Limb (tissue), 2 donors: ENCODE measurements at regions not wholly inside any gene's neighbourhood (a gene's known extent, or its start where the extent isn't known, plus 50 kb on each side); places are given as distances from the start of the nearest gene placed in this dataset.

ENCODE experiments used
- DNase-seq, 2 donors: peaks; one replicate each; pipeline ENCODE4 v3.0.0-alpha.2; 2016; ENCODE audit errors: extremely low spot score in 2 of 2

- DNase-seq, result no peak
These were observed 528.4 kb upstream of the SPHKAP start for GRCh38 chr2:228709788-228710371.

- no peak for DNase-seq
These were observed 526.4 kb upstream of the SPHKAP start for GRCh38 chr2:228707846-228708245.

- DNase-seq, result no peak
These were observed 523.8 kb upstream of the SPHKAP start for GRCh38 chr2:228705318-228705717.

GRCh38 chr2:228703152-228703551, 521.7 kb upstream of the SPHKAP start:
- no peak for DNase-seq

- no peak for DNase-seq
These were observed 520.0 kb upstream of the SPHKAP start for GRCh38 chr2:228701506-228701905.

GRCh38 chr2:228700638-228701037, 519.2 kb upstream of the SPHKAP start:
- no peak for DNase-seq

- no peak for DNase-seq
These were observed 518.4 kb upstream of the SPHKAP start for GRCh38 chr2:228699888-228700287.

GRCh38 chr2:228699400-228699799, 517.9 kb upstream of the SPHKAP start:
- no peak for DNase-seq

GRCh38 chr2:228698963-228699362, 517.5 kb upstream of the SPHKAP start:
- no peak for DNase-seq

GRCh38 chr2:228697456-228697855, 516.0 kb upstream of the SPHKAP start:
- no peak for DNase-seq

GRCh38 chr2:228690681-228691080, 509.2 kb upstream of the SPHKAP start:
- DNase-seq, result no peak

GRCh38 chr2:228689053-228689452, 507.6 kb upstream of the SPHKAP start:
- DNase-seq, result peak; percentile 32 to 76

- DNase-seq, result no peak
These were observed 506.6 kb upstream of the SPHKAP start for GRCh38 chr2:228688007-228688645.

GRCh38 chr2:228681979-228682378, 500.5 kb upstream of the SPHKAP start:
- no peak for DNase-seq

- peak in 1 of 2 donors; percentile 44 for DNase-seq
These were observed 499.9 kb upstream of the SPHKAP start for GRCh38 chr2:228681426-228681825.

GRCh38 chr2:228678110-228678509, 496.6 kb upstream of the SPHKAP start:
- DNase-seq, result no peak

- DNase-seq, result peak in 1 of 2 donors; percentile 61
These were observed 494.2 kb upstream of the SPHKAP start for GRCh38 chr2:228675646-228676045.

GRCh38 chr2:228675091-228675490, 493.6 kb upstream of the SPHKAP start:
- DNase-seq, result peak in 1 of 2 donors; percentile 42

GRCh38 chr2:228673876-228674554, 492.5 kb upstream of the SPHKAP start:
- DNase-seq, result no peak

- DNase-seq, result peak in 1 of 2 donors; percentile 61
These were observed 488.2 kb upstream of the SPHKAP start for GRCh38 chr2:228669690-228670089.

- no peak for DNase-seq
These were observed 483.7 kb upstream of the SPHKAP start for GRCh38 chr2:228665232-228665631.

GRCh38 chr2:228658998-228659397, 477.5 kb upstream of the SPHKAP start:
- no peak for DNase-seq
